Osteoblast (primary cell): ENCODE measurements at regions not wholly inside any gene's neighbourhood (a gene's known extent, or its start where the extent isn't known, plus 50 kb on each side); places are given as distances from the start of the nearest gene placed in this dataset.

Experiments
- DNase-seq: peaks from one replicate; pipeline ENCODE4 v3.0.0; 2011; ENCODE audit warnings: low spot score, mixed read lengths; ENCODE audit not compliant: insufficient read length; ENCODE audit errors: missing footprints
- H2AFZ ChIP-seq: 2 replicates; pipeline ENCODE4 v1.6.0; 2011; ENCODE audit warnings: mild to moderate bottlenecking, low read length
- H3K27ac ChIP-seq: 2 replicates; pipeline ENCODE4 v1.5.1; 2011; ENCODE audit warnings: mild to moderate bottlenecking, low read depth, low read length, moderate library complexity
- H3K27me3 ChIP-seq: 2 replicates; pipeline ENCODE4 v1.6.0; 2012; ENCODE audit warnings: mild to moderate bottlenecking, control low read depth, inconsistent platforms, low read length, moderate library complexity; ENCODE audit not compliant: insufficient read depth
- H3K36me3 ChIP-seq: 2 replicates; pipeline ENCODE4 v1.5.1; 2011; ENCODE audit warnings: mild to moderate bottlenecking, low read length, control low read depth, moderate library complexity; ENCODE audit not compliant: insufficient read depth
- H3K4me1 ChIP-seq: 2 replicates; pipeline ENCODE4 v1.5.1; 2011; ENCODE audit warnings: mild to moderate bottlenecking, low read length, control low read depth, moderate library complexity; ENCODE audit not compliant: insufficient read depth
- H3K4me2 ChIP-seq: 2 replicates; pipeline ENCODE4 v1.6.0; 2011; ENCODE audit warnings: mild to moderate bottlenecking, low read length; ENCODE audit not compliant: insufficient read depth
- H3K4me3 ChIP-seq: fragments of 200-600 bp; sonication (generic); 3 replicates; pipeline ENCODE4 v1.5.1; 2012; ENCODE audit warnings: mild to moderate bottlenecking, low read length, inconsistent platforms; ENCODE audit not compliant: insufficient read depth
- H3K79me2 ChIP-seq: 2 replicates; pipeline ENCODE4 v1.6.0; 2012; ENCODE audit warnings: mild to moderate bottlenecking, low read length, control low read depth, inconsistent platforms; ENCODE audit not compliant: insufficient read depth
- H3K9me3 ChIP-seq: 2 replicates; pipeline ENCODE4 v1.5.1; 2011; ENCODE audit warnings: low read depth, low read length, control low read depth
- H4K20me1 ChIP-seq: 2 replicates; pipeline ENCODE4 v1.6.0; 2012; ENCODE audit warnings: mild to moderate bottlenecking, low read length, control low read depth; ENCODE audit not compliant: insufficient read depth
- CTCF ChIP-seq: IDR thresholded peaks from 2 replicates; pipeline ENCODE4 v1.5.1; 2011; ENCODE audit warnings: mild to moderate bottlenecking, low read depth, low read length, moderate library complexity; ENCODE audit errors: extremely low read depth

- no peak overlapping the region for H2AFZ ChIP-seq
- H3K4me2 ChIP-seq: no peak overlapping the region
- no peaks in the 10 kb centered on the region for H3K27me3 ChIP-seq
- H3K36me3 ChIP-seq: no peaks in the 10 kb centered on the region
- no peaks in the 10 kb centered on the region for H3K9me3 ChIP-seq
- H3K27ac ChIP-seq: no peak overlapping the region
- no peaks in the 10 kb centered on the region for H3K4me1 ChIP-seq
- no peak for TF ChIP-seq CTCF
- H3K79me2 ChIP-seq: no peaks in the 10 kb centered on the region
- no peaks in the 10 kb centered on the region for H4K20me1 ChIP-seq
- no peak overlapping the region for H3K4me3 ChIP-seq
- no peak for DNase-seq
These were observed 2136.2 kb upstream of the CELF4 start for GRCh38 chr18:39701839-39702238.

DNA sequence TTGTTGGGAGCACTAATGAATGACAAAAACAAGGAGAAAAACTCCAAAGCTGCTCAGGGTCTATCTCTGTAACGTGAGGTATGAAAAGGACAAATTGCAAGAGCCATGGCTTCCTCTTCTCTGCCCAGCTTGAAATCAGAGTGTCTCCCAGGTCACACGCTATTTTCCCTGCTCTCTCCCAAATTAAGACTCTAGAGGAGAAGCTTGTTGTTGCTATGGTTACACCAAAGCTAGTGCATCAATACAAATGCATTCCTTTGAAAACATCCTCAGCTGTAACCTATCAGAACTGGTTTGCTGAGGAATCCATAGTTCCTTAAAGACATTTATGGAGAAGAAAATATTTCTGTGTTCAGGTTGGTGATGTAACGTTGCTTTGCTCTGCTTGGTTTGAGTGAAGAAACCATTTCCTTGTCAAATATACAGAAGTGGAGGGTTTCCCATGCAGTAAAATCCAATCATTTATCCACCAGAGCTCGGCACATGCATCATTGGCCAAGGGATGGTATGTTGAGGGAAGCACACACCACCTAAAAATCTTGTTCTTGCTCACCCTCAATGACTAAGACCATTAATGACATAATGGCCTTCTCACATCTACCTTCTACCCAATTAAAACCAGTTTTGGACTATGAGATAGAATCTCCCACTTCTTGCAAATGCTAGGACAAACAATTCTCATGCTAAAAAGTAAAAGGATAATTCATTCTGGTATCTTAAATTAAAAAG lies 2135.6 kb upstream of the CELF4 start:
- DNase-seq: no peak
- Histone ChIP-seq H4K20me1 (no peaks in the 10 kb centered on the region), H2AFZ (no peak overlapping the region), H3K9me3 (no peaks in the 10 kb centered on the region), H3K4me2 (no peak overlapping the region), H3K27me3 (no peaks in the 10 kb centered on the region), H3K79me2 (no peaks in the 10 kb centered on the region), H3K27ac (no peak overlapping the region), H3K36me3 (no peaks in the 10 kb centered on the region), H3K4me1 (no peaks in the 10 kb centered on the region), H3K4me3 (no peak overlapping the region)
- TF ChIP-seq CTCF: no peak

DNA sequence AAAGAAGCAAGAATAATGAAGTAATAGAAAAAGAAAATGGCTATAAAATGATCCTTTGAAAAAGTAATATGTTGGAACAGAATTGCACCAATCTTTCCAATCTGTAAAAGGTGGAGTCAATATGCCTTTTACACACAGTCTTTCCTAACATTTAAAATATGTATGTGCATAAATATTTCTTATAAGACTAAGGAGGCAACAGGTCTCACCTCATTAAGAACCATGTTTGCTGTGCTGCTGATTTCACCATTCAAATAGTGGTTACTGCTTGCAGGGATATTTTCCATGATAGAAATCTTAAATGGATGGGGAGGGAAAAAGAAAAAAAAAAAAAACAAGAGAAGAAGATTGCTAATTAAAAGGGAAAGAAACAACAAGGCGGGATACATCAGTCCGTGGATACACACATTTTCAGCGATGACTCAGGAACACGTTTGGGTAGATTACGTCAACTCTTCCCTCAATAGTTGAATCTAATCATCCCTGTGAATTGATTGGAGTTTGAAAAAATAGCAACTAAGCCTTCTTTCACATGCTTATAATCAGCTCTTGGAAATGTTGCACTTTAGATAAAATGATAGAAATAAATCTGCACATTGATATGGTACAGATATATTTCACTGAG lies 2133.9 kb upstream of the CELF4 start:
- H3K4me3 ChIP-seq: no peak overlapping the region
- no peaks in the 10 kb centered on the region for H3K9me3 ChIP-seq
- DNase-seq: no peak
- no peak overlapping the region for H3K27ac ChIP-seq
- H3K4me2 ChIP-seq: no peak overlapping the region
- H2AFZ ChIP-seq: no peak overlapping the region
- H3K27me3 ChIP-seq: no peaks in the 10 kb centered on the region
- no peaks in the 10 kb centered on the region for H3K79me2 ChIP-seq
- no peak for TF ChIP-seq CTCF
- H4K20me1 ChIP-seq: no peaks in the 10 kb centered on the region
- no peaks in the 10 kb centered on the region for H3K36me3 ChIP-seq
- H3K4me1 ChIP-seq: no peaks in the 10 kb centered on the region

DNA sequence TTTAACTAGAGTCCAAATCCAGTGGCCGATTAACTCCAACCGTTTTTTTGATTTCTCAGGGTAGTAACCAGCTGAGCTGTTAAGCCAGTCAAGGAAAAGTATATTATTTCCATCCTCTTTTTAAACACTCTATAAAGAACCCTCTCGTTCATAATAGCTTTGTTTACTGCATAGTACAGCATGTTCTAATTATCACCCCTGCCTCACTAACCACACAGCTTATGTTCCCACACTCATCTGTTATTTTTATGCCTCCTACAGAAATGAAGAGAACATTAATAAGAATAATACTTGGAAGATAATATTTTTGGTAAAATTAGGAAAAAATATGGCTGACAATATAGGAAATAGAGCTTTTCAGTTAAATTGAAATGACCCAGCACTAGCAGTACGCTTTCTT lies 2132.8 kb upstream of the CELF4 start:
- TF ChIP-seq CTCF: no peak
- no peak overlapping the region for H2AFZ ChIP-seq
- DNase-seq: no peak

More for the DNA sequence above, 2132.8 kb upstream of the CELF4 start:
- Histone ChIP-seq H3K36me3 (no peaks in the 10 kb centered on the region), H3K9me3 (no peaks in the 10 kb centered on the region), H3K4me2 (no peak overlapping the region), H3K4me3 (no peak overlapping the region), H3K27me3 (no peaks in the 10 kb centered on the region), H3K27ac (no peak overlapping the region), H4K20me1 (no peaks in the 10 kb centered on the region), H3K79me2 (no peaks in the 10 kb centered on the region), H3K4me1 (no peaks in the 10 kb centered on the region)
